22Rv1 (cell line): ENCODE measurements at regions not wholly inside any gene's neighbourhood (a gene's known extent, or its start where the extent isn't known, plus 50 kb on each side); places are given as distances from the start of the nearest gene placed in this dataset.

Experiments used
- CTCF ChIP-seq: fragments of 450-650 bp; IDR thresholded peaks from 2 replicates; pipeline ENCODE4 v1.5.1; 2017; ENCODE audit warnings: mild to moderate bottlenecking
- ZFX ChIP-seq: fragments of 450-650 bp; IDR thresholded peaks from 2 replicates; pipeline ENCODE4 v1.6.1; 2017; ENCODE audit warnings: antibody characterized with exemption, borderline replicate concordance

DNA sequence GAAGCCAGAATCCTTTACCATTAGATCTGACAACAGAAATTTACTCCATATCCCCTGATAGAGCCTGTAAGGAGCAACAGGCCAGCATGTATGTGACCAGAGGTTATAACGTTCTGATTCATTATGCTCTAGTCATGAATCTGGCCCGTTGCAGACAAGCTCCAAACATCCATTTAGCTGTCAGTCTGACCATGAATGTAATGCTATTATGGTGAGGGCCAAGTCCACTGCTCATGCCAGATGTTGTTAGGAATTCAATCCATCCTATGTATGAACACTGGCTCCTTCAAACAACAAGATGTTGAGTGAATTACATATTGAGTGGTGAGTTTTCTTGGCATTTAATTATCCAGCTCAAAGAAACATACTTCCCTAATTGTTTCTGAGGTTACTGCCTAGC is 610.1 kb upstream of the ANKRD30A start:
- TF ChIP-seq CTCF (no peak), ZFX (no peak)
